ENCODE measurements at regions not wholly inside any gene's neighbourhood (a gene's known extent, or its start where the extent isn't known, plus 50 kb on each side); places are given as distances from the start of the nearest gene placed in this dataset.
A peak's percentile ranks its signal among the peaks of the same experiment; 100 is the strongest.

DNA sequence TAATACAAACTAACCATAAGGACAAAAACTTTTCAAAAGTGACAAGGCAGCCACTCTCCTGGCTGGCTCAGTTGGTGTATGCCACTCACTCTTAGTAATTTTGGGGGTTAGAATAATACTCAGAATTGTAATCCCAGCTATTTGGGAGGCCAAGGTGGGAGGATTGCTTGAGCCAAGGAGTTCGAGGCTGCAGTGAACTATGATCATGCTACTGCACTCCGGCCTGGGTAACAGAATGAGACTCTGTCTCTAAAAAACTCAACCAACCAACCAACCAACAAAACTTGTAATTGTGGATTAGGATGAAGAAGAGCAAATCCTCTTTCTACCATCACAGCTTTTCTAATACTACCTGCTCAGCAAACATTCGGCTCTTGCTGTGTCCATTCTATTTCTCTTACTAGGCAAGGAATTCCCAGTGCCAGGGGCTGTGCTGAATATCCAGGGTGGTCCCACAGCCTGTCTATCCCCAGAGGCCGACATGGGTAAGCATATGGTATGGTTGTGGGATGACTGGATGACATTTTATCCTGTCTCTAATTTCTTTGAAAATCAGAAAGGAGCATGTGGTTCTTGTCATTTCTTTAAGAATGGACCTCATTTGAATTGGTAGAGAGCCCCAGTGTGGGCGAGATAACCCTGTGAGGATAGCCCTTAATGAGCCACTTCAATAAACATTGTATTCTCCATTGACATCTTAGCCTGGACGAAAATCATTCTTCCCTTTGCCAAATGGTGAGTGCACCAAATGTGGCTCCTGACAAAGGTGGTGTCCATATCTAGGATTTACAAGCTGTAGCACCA lies 220.1 kb downstream of the MYCN start:
- Histone ChIP-seq H3K4me1 (peaks cover 0 to 6% (median 6%) of the 10 kb centered on the region in 4 donors), H3K27ac (no peak overlapping the region), H3K9me3 (no peaks in the 10 kb centered on the region), H3K4me3 (no peak overlapping the region), H3K27me3 (no peaks in the 10 kb centered on the region), H3K36me3 (no peaks in the 10 kb centered on the region)
- intact Hi-C loops (cut with DNase I): no loop called here
- TF ChIP-seq, protein P1, sequence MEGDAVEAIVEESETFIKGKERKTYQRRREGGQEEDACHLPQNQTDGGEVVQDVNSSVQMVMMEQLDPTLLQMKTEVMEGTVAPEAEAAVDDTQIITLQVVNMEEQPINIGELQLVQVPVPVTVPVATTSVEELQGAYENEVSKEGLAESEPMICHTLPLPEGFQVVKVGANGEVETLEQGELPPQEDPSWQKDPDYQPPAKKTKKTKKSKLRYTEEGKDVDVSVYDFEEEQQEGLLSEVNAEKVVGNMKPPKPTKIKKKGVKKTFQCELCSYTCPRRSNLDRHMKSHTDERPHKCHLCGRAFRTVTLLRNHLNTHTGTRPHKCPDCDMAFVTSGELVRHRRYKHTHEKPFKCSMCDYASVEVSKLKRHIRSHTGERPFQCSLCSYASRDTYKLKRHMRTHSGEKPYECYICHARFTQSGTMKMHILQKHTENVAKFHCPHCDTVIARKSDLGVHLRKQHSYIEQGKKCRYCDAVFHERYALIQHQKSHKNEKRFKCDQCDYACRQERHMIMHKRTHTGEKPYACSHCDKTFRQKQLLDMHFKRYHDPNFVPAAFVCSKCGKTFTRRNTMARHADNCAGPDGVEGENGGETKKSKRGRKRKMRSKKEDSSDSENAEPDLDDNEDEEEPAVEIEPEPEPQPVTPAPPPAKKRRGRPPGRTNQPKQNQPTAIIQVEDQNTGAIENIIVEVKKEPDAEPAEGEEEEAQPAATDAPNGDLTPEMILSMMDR (IDR thresholded peaks at IDR 0.05): no peak
- TF ChIP-seq POLR2A (IDR thresholded peaks at IDR 0.05) (no peak), EP300 (IDR thresholded peaks at IDR 0.05) (no peak), POLR2AphosphoS5 (IDR thresholded peaks at IDR 0.05) (no peak)
- 85 to 92% methylated on average over 6 of the region's 6 CpGs for WGBS, 2 donors
- DNase-seq: no peak

DNA sequence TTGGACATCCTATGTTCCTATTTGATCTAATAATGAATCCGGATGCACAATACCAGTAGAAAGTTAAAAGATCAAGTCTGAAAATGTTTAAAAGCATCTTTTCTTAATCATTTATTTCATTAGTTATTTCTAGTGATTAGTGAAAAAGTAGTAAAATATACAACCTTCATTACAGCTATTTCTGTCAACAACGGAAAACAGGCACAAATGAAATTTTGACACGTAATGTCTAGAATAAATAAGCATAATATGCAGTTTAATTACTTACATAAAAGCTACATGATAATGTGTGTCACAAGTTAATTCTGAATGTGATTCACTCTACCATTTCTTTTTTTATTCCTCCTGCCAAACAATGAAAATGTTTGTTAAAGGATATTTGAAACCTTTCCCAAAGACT lies 216.1 kb downstream of the MYCN start:
- Histone ChIP-seq H3K27ac (no peak overlapping the region), H3K4me1 (peaks cover 0 to 11% (median 7%) of the 10 kb centered on the region in 4 donors), H3K36me3 (no peaks in the 10 kb centered on the region), H3K9me3 (no peaks in the 10 kb centered on the region), H3K4me3 (no peak overlapping the region), H3K27me3 (no peaks in the 10 kb centered on the region)
- 92 to 95% methylated on average over 3 of the region's 3 CpGs for WGBS, 2 donors
- no peak for DNase-seq
- intact Hi-C loops (cut with DNase I): no loop called here
- TF ChIP-seq POLR2AphosphoS5 (IDR thresholded peaks at IDR 0.05): no peak
- TF ChIP-seq, protein P1 (IDR thresholded peaks at IDR 0.05): no peak

DNA sequence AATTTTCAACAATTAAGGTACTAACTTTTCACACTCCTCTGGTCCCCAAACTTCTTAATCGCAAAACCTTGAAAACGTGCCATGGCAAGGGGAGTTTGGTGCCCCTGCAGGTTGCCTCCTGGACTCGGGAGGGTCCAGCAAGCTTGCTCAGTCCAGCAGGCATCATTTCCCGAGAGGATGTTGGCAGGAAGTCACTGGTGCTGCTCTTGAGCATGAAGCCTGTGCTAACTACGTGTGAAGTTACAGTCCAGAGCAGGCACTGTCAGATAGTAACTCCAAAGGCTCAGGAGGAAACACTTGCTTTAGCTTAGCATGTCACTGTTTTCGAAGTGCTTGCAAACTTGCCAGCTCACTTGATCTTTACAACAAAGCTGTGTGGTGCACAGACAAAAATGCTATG lies 215.4 kb downstream of the MYCN start:
- peaks cover 0 to 11% (median 7%) of the 10 kb centered on the region in 4 donors for H3K4me1 ChIP-seq
- H3K9me3 ChIP-seq: no peaks in the 10 kb centered on the region
- H3K36me3 ChIP-seq: no peaks in the 10 kb centered on the region
- WGBS, 2 donors: 54 to 70% methylated on average over 6 of the region's 6 CpGs
- TF ChIP-seq, protein P1 (IDR thresholded peaks at IDR 0.05): no peak
- TF ChIP-seq EP300 (IDR thresholded peaks at IDR 0.05) (no peak), POLR2A (IDR thresholded peaks at IDR 0.05) (no peak), POLR2AphosphoS5 (IDR thresholded peaks at IDR 0.05) (no peak)
- peak overlapping the region in 1 of 4 donors; percentile 10 for H3K27ac ChIP-seq
- H3K4me3 ChIP-seq: no peak overlapping the region
- DNase-seq: no peak
- intact Hi-C loops (cut with DNase I): no loop called here
- H3K27me3 ChIP-seq: no peaks in the 10 kb centered on the region

DNA sequence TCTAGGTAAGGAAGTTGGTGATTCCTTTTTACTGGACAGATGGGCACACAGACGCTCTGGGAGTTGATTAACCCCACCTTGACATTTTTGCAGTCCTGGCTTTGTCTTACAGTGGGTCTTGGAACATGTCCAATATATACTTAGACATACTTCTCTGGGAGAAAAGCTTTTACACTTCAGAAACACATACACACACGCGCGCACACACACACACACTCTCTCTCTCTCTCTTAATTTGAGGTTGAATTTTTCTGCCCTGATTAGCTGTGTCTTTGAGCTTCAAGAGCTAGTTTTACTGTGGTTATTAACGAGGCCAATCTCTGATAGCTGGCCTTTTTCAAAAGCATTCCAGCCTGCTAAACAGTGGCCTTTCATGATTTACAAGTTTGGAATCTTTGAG lies 215.0 kb downstream of the MYCN start:
- peak overlapping the region in 1 of 4 donors; percentile 10 for H3K27ac ChIP-seq
- H3K36me3 ChIP-seq: no peaks in the 10 kb centered on the region
- DNase-seq: no peak
- H3K9me3 ChIP-seq: no peaks in the 10 kb centered on the region
- 78 to 83% methylated on average over 5 of the region's 5 CpGs for WGBS, 2 donors
- intact Hi-C loops (cut with DNase I): no loop called here
- no peak for TF ChIP-seq POLR2A (IDR thresholded peaks at IDR 0.05)
- TF ChIP-seq POLR2AphosphoS5 (IDR thresholded peaks at IDR 0.05): no peak
- TF ChIP-seq EP300 (IDR thresholded peaks at IDR 0.05): no peak
- TF ChIP-seq, protein P1 (IDR thresholded peaks at IDR 0.05): no peak
- H3K4me1 ChIP-seq: peaks cover 0 to 11% (median 7%) of the 10 kb centered on the region in 4 donors
- no peaks in the 10 kb centered on the region for H3K27me3 ChIP-seq
- H3K4me3 ChIP-seq: no peak overlapping the region

Data from sigmoid colon (tissue), 6 donors.